ENCODE measurements at regions not wholly inside any gene's neighbourhood (a gene's known extent, or its start where the extent isn't known, plus 50 kb on each side); places are given as distances from the start of the nearest gene placed in this dataset.
A peak's percentile ranks its signal among the peaks of the same experiment; 100 is the strongest.
"Not testable (repeated sequence)": the region's sequence is repeated elsewhere in the genome, so short reads cannot be mapped to it uniquely, and the experiment has no call there.

DNA sequence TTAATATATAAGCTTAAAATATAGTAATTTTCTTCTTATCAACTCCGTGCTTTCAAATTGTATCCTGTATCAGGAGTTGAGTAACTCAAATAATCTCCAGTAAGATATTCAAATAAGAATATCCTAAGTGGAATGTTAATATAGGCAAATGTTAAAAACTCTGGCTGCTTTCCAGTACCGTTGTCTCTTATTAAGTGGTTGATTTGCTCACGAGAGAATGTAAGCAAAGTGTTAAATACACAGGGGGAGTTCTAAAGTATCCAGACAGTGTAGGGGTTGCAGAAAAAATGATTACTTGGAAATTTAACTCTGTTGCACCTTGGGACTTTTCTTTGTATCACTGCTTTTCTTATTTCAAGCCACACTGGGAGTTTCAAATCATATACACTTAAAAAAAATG lies 478.9 kb upstream of the TBL1XR1 start:
- no peak for DNase-seq (ENCODE audit: low spot score)

DNA sequence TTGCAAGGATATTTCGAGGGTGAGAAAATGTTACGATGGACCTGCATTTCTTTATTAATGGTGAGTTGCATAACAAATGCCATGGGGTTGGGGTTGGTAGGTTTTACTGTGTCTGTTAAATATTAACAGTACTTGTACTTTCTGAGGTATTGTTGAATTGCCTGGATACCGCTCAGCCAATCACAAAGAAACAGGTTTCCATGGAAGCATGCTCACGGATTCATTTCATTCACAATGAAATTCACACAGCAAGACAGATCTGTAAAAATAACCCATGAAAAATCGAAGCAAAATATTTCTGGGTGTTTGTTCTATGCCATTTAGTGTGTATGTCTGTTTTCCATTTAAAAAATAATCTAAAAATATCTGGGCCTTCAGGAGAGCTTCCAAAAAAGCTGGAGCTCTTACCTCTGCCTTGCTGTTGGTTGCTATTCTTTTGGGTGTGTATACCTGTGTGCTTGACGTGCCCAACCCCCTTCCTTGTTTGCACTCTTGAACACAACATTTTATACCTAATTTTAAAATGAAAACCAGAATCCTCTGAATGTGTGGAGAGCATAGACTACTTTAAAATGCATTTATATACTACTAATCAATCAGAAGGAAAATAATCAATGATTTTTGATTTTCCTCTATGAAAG lies 479.8 kb upstream of the TBL1XR1 start:
- DNase-seq (ENCODE audit: low spot score): no peak

- DNase-seq (ENCODE audit: low spot score): peak; percentile 59
Measured at GRCh38 chr3:177679568-177680471, 482.5 kb upstream of the TBL1XR1 start.

DNA sequence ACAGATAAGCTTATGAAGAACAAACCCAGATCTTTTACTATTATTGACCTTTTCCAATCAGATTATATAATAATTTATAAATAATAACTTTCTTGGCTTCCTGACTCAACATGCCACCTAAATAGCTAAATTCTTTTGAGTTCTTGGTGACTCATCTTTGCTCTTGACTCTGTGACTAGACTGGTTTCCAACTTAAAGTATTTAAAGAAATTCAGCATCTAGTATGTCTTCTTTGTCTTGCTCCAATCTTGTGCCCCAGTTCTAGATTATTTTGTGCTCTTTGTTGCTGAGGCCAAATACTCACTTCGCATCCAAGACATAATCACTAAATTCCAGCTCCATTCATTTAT lies 483.2 kb upstream of the TBL1XR1 start:
- DNase-seq (ENCODE audit: low spot score): peak; percentile 55

GRCh38 chr3:177681156-177681555 lies 483.9 kb upstream of the TBL1XR1 start:
- DNase-seq (ENCODE audit: low spot score): peak; percentile 10

DNA sequence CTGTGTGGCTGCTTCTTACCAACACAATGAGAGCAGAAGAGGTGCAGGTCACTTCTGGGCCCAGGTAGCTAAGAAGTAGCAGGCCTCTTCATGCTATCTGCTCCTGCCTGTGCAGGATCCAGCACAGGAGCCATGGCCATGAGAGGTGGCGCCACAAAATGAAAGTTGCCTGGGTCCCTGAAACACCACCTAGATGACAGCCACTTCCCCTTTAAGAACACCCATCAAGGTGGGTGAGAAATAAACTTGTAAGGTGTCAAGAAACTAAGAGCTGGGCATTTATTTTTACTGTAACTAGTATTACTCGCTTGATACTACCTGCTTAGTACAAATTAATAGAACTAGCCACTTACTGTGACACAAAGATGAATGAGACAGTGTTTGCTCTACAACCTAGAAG lies 484.6 kb upstream of the TBL1XR1 start:
- no peak for DNase-seq (ENCODE audit: low spot score)

DNA sequence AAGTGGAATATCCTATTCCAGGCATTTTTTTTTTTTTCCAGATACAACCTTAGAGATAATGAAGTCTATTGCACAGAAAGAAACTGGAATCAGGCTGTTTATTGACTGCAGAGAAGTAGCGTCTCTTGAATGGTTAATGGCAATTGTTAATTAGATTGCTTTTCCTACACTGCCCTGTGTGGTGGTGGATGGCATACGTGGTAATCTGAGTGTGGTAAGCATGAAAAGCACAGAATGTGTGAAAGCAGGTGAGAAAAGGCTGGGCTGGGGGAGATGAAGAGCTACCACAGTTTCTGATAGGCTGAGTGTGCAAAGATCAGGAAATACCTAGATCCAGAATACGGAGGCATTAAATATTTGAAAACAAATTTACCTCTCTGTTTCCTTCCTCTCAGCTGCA lies 486.3 kb upstream of the TBL1XR1 start:
- DNase-seq (ENCODE audit: low spot score): no peak

- DNase-seq (ENCODE audit: low spot score): no peak
Measured at GRCh38 chr3:177686671-177687070, 489.4 kb upstream of the TBL1XR1 start.

DNA sequence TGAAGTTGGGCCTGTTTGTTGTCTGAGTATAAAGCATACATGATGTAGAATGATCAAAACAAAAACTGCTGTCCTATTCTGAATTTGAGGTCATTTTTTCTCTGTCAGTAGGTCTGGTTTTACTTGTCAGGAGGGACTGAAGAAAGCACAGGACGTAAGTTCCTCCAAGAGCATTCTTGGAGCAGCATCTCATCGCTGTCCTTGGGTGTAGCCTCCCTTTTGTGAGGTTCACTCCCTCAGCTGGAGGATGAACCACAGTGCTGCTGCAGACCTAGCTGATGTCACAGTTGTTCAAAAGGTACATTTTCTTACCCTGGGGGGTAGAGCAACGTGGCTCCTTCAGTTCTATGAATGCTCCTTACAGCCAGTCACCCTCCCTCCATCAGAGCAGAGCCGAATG lies 490.0 kb upstream of the TBL1XR1 start:
- DNase-seq (ENCODE audit: low spot score): no peak

GRCh38 chr3:177688152-177688551 lies 490.9 kb upstream of the TBL1XR1 start:
- DNase-seq (ENCODE audit: low spot score): no peak

GRCh38 chr3:177689077-177689476 lies 491.8 kb upstream of the TBL1XR1 start:
- DNase-seq (ENCODE audit: low spot score): no peak

GRCh38 chr3:177689869-177690268 lies 492.6 kb upstream of the TBL1XR1 start:
- no peak for DNase-seq (ENCODE audit: low spot score)

- DNase-seq (ENCODE audit: low spot score): no peak
Measured at GRCh38 chr3:177690306-177690705, 493.0 kb upstream of the TBL1XR1 start.

DNA sequence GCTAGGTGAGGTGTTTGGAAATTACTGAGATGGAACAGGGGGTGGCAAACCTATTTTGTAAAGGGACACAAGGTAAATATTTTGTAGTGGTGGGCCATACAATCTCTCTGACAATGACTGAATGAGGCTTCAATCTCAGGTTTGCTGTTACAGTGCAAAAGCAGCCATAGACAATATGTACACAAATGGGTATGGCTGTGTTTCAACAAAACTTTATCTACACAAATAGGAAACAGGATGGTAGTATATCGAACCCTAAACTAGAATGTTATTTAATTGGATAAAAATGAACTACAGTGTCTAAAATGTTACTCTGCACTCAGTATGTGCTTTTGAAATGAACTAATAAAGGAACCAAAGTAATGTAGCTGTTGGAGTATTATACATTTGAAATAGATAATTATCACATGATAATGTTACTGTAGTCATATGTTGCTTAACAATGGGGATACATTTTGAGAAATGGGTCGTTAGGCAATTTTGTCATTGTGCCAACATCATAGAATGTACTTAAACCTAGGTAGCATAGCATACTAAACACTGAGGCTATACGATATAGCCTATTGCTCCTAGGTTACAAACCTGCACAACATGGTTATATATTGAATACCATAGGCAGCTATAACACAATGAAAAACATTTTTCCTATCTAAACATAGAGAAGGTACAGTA lies 495.2 kb upstream of the TBL1XR1 start:
- no peak for DNase-seq (ENCODE audit: low spot score)

DNA sequence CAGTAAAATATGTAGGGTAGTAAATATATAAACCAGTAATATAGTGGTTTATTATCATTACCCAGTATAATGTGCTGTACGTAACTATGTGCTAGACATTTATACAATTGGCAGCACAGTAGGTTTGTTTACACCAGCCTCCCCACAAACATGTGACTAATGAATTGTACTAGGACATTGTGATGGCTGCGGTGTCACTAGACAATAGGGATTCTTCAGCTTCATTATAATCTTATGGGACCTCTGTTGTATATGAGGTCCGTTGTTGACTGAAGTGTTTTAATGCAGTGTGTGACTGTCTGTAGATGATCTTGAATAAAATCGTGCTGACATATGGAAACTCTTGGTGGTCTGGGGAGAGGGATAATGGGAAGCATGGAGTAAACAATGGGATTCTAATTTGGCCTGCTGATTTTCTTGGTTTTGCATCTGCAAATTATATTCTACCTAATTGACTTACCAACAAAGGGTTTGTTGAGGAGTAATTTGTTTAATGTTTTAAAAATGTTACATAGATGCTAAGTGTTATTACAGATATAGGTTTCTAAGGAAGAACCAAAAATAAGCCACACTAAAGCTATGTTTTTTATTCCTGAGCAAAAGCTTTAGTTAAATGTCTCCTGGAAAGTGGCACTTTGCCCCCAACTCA lies 496.5 kb upstream of the TBL1XR1 start:
- DNase-seq (ENCODE audit: low spot score): peak; percentile 27

- DNase-seq (ENCODE audit: low spot score): peak; percentile 70
Measured at GRCh38 chr3:177694316-177694715, 497.0 kb upstream of the TBL1XR1 start.

DNA sequence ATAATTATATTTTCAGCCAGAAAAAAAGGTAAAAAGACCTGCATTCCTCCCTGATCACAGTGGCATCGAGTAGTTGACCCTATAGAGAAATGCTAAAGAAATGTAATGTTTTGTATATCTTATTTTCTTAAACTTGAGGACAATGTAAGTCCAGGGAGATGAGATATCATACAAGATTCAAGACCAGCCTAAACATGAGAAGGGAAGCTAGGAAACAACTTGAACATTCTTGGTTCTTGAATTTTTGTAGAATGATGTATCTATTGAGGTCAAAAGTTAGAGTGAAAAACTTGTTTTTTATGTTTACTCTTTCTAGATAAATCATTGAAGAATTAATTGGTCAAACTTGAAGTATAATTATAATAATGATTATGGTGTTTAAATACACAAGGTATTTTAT lies 497.7 kb upstream of the TBL1XR1 start:
- DNase-seq (ENCODE audit: low spot score): no peak

- no peak for DNase-seq (ENCODE audit: low spot score)
Measured at GRCh38 chr3:177700117-177700516, 502.8 kb upstream of the TBL1XR1 start.

GRCh38 chr3:177703788-177704187 lies 506.5 kb upstream of the TBL1XR1 start:
- peak; percentile 52 for DNase-seq (ENCODE audit: low spot score)

GRCh38 chr3:177705976-177706823 lies 508.9 kb upstream of the TBL1XR1 start:
- DNase-seq (ENCODE audit: low spot score): no peak

DNA sequence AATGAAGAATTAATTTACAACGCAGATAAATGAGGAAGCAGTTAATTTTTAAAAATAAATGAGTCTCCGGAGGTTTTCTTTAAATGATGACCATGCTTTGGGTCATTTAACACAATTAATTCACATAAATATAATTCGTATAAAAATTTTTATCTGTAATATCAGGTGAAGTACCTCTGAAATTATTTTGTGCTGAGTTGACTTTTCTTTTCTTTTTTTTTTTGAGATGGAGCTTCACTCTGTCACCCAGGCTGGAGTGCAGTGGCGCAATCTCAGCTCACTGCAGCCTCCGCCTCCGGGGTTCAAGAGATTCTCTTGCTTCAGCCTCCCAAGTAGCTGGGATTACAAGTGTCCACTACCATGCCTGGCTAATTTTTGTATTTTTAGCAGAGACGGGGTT lies 512.2 kb upstream of the TBL1XR1 start:
- DNase-seq (ENCODE audit: low spot score): not testable (repeated sequence)

GRCh38 chr3:177710506-177710905 lies 513.2 kb upstream of the TBL1XR1 start:
- DNase-seq (ENCODE audit: low spot score): no peak
